ENCODE measurements at regions not wholly inside any gene's neighbourhood (a gene's known extent, or its start where the extent isn't known, plus 50 kb on each side); places are given as distances from the start of the nearest gene placed in this dataset.

GRCh38 chr4:179095585-179096221, 1653.5 kb upstream of the AGA start:
- TF ChIP-seq POLR2AphosphoS5 (IDR thresholded peaks at IDR 0.05; ENCODE audit: borderline replicate concordance, low read depth, low read length) (no peak), EZH2 (IDR thresholded peaks at IDR 0.05) (no peak), FOXP2 (optimal IDR thresholded peaks at IDR 0.05; ENCODE audit: control extremely low read depth, extremely low read length, insufficient read depth) (no peak)
